ENCODE measurements at regions not wholly inside any gene's neighbourhood (a gene's known extent, or its start where the extent isn't known, plus 50 kb on each side); places are given as distances from the start of the nearest gene placed in this dataset.

DNA sequence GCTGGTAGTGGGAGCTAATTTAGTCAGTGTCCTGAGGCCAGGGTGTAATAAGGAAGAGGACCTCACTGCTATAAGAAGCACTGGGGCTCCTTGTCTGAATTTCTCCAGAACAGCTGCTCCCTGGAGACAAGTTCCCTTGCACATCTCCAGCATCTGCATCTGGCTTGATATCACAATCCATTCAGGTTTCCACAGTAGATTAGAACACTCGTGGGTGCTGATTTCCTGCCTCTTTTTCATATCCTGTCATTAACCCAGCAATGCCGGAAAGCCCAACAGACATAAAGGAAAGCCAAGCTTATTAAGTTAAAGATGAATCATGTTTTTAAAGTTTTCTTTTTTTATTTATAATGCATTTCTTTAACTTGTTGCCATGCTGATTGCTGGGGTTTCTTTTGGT lies 232.3 kb upstream of the WWC1 start:
- Histone ChIP-seq H3K4me1 (ENCODE audit: control insufficient read depth, extremely low read depth, insufficient read depth, low read length) (no peaks in the 10 kb centered on the region), H3K9me1 (ENCODE audit: control insufficient read depth, extremely low read depth, insufficient read depth, low read length) (no peaks in the 10 kb centered on the region), H3K9ac (ENCODE audit: control insufficient read depth, extremely low read depth, insufficient read depth, low read length) (no peak overlapping the region), H3K79me2 (ENCODE audit: control insufficient read depth, insufficient read depth, low read length) (no peaks in the 10 kb centered on the region), H2AFZ (ENCODE audit: control insufficient read depth, low read length) (no peak overlapping the region), H3K4me3 (ENCODE audit: control insufficient read depth in 2 of 3, extremely low read depth in 1 of 3, insufficient read depth in 2 of 3, low read depth in 1 of 3, low read length in 3 of 3) (no peak overlapping the region), H3K36me3 (ENCODE audit: control insufficient read depth in 2 of 2, extremely low read depth in 1 of 2, insufficient read depth in 2 of 2, low read length in 2 of 2) (peaks cover 6 to 14% of the 10 kb centered on the region in 2 experiments), H3K27me3 (ENCODE audit: control insufficient read depth, extremely low read depth, insufficient read depth, low read length) (no peaks in the 10 kb centered on the region), H3K27ac (ENCODE audit: control insufficient read depth, insufficient read depth, low read length) (no peak overlapping the region), H3K9me3 (ENCODE audit: control insufficient read depth, low read depth, low read length) (no peaks in the 10 kb centered on the region), H4K20me1 (ENCODE audit: control insufficient read depth, extremely low read depth, insufficient read depth, low read length) (no peaks in the 10 kb centered on the region), H3K4me2 (ENCODE audit: control insufficient read depth, extremely low read depth, insufficient read depth, low read depth, low read length) (no peak overlapping the region)
- dilution Hi-C loops (cut with MboI; ENCODE audit: extremely low pct_ligation_motif_present, low sequenced_read_pairs) = no loop called here
- no peak for FAIRE-seq
- no peak for DNase-seq (ENCODE audit: low read depth, low spot score)
- TF ChIP-seq EZH2 (IDR thresholded peaks at IDR 0.05; ENCODE audit: low read length) (no peak), CTCF (optimal IDR thresholded peaks at IDR 0.05 in 1 of 3, IDR thresholded peaks at IDR 0.05 in 1 of 3, conservative IDR thresholded peaks at IDR 0.05 in 1 of 3; ENCODE audit: extremely low read depth in 1 of 3, insufficient read depth in 2 of 3, low read length in 3 of 3) (no peak)

DNA sequence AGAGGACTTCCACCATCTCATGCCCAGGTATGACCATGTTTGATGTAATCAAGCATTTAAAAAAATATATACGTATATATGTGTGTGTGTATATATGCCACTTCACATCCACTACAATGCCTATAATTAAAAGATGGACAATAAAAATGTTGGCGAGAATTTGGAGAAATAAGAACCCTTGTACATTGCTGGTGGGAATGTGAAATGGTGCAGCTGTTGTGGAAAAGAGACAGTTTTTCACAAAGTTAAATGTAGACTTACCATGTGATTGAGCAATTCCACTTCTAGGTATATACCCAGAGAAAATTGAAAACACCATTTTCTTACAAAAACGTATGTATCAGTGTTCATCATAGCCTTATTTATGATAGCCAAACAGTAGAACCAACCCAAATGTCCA lies 229.2 kb upstream of the WWC1 start:
- H3K27me3 ChIP-seq (ENCODE audit: control insufficient read depth, extremely low read depth, insufficient read depth, low read length) = no peaks in the 10 kb centered on the region
- H4K20me1 ChIP-seq (ENCODE audit: control insufficient read depth, extremely low read depth, insufficient read depth, low read length) = no peaks in the 10 kb centered on the region
- H3K27ac ChIP-seq (ENCODE audit: control insufficient read depth, insufficient read depth, low read length) = no peak overlapping the region
- no peak overlapping the region for H3K4me3 ChIP-seq (ENCODE audit: control insufficient read depth in 2 of 3, extremely low read depth in 1 of 3, insufficient read depth in 2 of 3, low read depth in 1 of 3, low read length in 3 of 3)
- dilution Hi-C loops (cut with MboI; ENCODE audit: extremely low pct_ligation_motif_present, low sequenced_read_pairs) = no loop called here
- DNase-seq (ENCODE audit: low read depth, low spot score) (no peak), FAIRE-seq (no peak)
- peaks cover 8 to 13% of the 10 kb centered on the region in 2 experiments for H3K36me3 ChIP-seq (ENCODE audit: control insufficient read depth in 2 of 2, extremely low read depth in 1 of 2, insufficient read depth in 2 of 2, low read length in 2 of 2)
- no peaks in the 10 kb centered on the region for H3K9me1 ChIP-seq (ENCODE audit: control insufficient read depth, extremely low read depth, insufficient read depth, low read length)
- H3K79me2 ChIP-seq (ENCODE audit: control insufficient read depth, insufficient read depth, low read length) = no peaks in the 10 kb centered on the region
- no peaks in the 10 kb centered on the region for H3K4me1 ChIP-seq (ENCODE audit: control insufficient read depth, extremely low read depth, insufficient read depth, low read length)
- H3K4me2 ChIP-seq (ENCODE audit: control insufficient read depth, extremely low read depth, insufficient read depth, low read depth, low read length) = no peak overlapping the region
- no peak overlapping the region for H3K9ac ChIP-seq (ENCODE audit: control insufficient read depth, extremely low read depth, insufficient read depth, low read length)
- TF ChIP-seq EZH2 (IDR thresholded peaks at IDR 0.05; ENCODE audit: low read length) = no peak
- no peak for TF ChIP-seq CTCF (optimal IDR thresholded peaks at IDR 0.05 in 1 of 3, IDR thresholded peaks at IDR 0.05 in 1 of 3, conservative IDR thresholded peaks at IDR 0.05 in 1 of 3; ENCODE audit: extremely low read depth in 1 of 3, insufficient read depth in 2 of 3, low read length in 3 of 3)
- H2AFZ ChIP-seq (ENCODE audit: control insufficient read depth, low read length) = no peak overlapping the region
- H3K9me3 ChIP-seq (ENCODE audit: control insufficient read depth, low read depth, low read length) = no peaks in the 10 kb centered on the region

All from keratinocyte (primary cell).